ENCODE measurements at regions not wholly inside any gene's neighbourhood (a gene's known extent, or its start where the extent isn't known, plus 50 kb on each side); places are given as distances from the start of the nearest gene placed in this dataset.

GRCh38 chr17:14946481-14946880, 318.6 kb downstream of the PMP22 start:
- DNase-seq (ENCODE audit: low spot score), result no peak

- no peak for DNase-seq (ENCODE audit: low spot score)
Observed at GRCh38 chr17:14942526-14943190, 322.5 kb downstream of the PMP22 start.

GRCh38 chr17:14940938-14941265, 324.2 kb downstream of the PMP22 start:
- no peak for DNase-seq (ENCODE audit: low spot score)

DNA sequence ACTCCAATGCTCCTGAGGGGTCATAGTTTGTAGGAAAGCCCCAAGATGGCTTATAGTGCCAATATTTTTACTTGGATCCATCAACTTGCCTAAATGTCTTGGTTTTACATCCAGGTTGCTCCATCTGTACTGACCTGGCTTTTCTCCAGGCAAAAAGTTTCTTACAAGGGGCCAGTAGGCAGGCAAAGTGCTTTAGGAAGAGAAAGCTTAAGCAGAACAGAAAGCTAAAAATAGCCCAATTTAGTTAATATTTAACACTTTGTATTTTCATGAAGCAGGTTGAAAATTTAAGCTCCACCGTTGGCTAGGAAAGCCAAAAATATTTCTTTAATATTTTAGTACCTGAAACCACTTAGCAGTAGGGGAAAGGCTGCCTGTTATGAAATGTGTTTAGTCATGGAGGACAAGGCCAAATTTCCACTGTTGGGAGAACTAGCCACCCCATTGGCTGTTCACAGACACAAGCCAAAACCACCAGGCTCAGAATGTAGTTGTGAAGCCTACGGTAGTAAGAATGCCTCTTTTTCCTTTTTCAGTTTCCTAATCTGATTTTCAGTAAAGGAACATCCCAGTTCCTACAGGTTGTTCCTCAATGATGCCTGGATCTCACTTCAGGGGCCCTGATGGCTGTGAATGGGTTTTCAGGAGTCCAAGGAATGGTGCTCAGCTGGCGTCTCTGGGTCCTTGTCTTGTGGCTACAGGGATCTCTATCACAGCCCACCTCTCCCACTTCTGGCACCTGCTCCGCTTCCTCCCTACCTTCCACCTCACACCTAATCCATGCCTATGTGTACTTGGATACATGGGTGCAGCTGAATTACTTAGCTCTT, 324.8 kb downstream of the PMP22 start:
- DNase-seq (ENCODE audit: low spot score), result no peak

DNA sequence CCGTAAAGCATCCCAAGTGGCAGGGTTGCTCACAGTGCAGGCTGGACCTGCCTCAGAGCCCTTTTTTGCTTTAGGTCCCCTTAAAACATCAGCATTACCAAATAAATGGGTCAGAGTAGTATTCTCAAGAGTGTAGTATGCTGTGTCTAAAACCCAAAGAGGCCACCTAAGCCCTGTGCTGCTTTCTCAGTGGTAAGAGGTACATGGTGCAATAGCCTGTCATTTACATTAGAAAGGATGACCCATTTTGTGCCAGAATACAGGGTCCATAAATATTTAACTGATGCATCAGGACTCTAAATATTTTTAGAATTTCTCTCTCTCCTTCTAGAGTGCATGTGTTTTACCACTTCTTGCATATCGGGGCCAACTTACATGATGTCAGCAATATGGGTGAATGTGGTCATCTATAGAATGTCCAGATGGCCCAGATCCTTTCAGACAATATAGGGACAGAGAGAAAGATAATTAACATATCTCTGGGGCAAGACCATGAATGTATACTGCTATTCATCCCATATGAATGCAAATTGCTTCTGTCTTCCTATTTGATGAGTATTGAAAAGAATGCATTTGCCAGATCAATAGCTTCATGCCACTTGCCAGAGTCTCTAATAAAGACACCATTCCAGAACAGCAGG, 329.2 kb downstream of the PMP22 start:
- DNase-seq (ENCODE audit: low spot score), result no peak

DNA sequence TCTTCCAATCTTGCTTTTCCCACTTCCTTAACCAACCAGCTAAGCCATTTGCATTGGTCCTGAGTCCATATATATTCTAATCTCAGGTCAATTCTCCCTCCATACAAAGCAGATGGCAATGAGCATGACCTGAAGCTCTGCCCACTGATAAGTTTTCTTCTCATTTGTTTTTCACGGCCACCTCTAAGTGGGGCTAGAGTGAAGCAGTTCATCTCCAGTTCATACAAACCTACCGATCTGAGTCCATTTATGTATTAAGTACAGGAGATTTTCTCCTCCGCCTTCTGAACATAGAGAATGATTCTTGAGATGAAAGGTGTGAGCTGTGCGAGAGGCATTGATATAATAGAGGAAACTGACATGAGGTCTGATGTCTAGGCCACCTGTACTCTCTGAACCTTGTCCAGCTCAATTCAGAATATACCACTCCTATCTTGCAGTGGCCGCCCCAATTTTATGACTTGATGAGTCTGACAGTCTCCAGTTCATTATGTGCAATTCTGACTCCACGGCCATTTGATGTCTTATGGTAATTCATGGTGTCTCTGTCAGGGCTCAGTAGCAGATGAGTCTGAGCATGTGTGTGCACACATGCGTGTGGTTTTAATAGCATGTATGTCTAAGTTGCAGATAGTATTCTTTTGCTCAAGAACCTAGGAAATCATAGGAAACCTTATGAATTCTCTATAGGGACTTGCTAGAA, 329.8 kb downstream of the PMP22 start:
- DNase-seq (ENCODE audit: low spot score), result no peak

GRCh38 chr17:14933676-14934075, 331.4 kb downstream of the PMP22 start:
- DNase-seq (ENCODE audit: low spot score), result no peak

DNA sequence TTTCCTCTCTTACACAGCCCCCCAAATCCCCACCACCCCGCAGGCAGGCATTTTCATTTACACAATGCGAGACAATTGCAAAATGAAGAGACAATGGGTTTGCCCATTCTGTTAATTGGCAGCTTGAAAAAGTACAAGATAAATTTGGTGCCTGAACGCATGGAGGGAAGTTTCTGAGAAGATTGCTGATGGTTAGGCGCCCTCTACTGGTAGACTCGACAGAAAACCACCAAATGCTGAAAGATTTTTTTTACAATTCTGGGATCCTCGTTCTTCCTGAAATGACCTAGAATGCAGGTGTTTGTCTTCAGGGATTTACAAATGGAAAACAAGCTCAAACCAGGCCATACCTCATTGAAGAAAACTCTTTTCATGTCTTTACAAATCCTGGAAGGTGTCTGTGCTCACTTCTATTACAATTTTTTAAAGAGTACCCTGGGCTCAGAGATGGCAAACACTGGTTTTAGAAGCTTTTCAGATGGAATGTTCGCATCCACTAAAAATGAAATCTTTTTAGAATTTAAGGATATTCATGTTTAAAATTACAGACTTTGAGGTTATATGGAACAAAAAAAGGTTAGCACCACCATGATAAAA, 338.5 kb downstream of the PMP22 start:
- DNase-seq (ENCODE audit: low spot score), result peak; percentile 60

- DNase-seq (ENCODE audit: low spot score), result no peak
Observed at GRCh38 chr17:14926073-14926472, 339.1 kb downstream of the PMP22 start.

DNA sequence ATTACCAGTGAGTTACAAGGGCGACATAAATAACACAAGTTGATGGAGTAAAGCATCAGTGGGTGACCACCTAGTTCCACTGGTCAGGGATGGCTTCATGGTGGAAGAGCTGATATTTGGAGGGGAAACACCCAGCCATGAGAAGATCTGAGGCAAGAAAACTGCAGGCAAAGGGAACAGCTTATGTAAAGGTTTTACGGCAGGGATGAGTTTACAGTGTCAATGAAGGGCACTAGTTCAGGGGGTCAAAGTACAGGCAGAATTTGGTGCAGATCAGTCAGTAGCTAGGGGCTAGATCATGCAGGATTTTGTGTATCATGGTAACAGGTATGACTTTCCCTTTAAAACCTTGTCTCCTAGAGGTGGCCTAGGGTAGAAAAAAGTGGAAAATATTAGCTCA, 339.6 kb downstream of the PMP22 start:
- DNase-seq (ENCODE audit: low spot score), result no peak

- no peak for DNase-seq (ENCODE audit: low spot score)
Observed at GRCh38 chr17:14923981-14924380, 341.1 kb downstream of the PMP22 start.

GRCh38 chr17:14922411-14922810, 342.7 kb downstream of the PMP22 start:
- DNase-seq (ENCODE audit: low spot score), result no peak

DNA sequence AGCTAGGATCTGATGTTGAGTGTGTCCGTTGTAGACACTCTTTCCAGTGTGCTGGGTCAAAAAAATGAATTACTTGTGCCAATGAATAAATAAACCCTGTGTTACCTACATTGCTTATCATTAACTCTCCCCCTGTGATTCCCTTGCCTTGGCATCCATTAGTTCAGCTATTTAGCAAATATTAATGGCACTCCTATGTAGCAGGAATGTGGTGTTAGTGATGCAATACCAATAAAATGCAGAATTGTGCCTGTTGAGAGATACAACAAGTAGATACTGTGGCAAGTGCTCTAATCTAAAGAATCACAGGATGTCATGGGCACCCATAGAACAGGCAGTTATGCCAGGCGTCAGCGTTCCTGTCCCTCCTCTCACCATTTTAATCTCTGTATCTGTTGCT, 343.2 kb downstream of the PMP22 start:
- DNase-seq (ENCODE audit: low spot score), result no peak

GRCh38 chr17:14919631-14920213, 345.4 kb downstream of the PMP22 start:
- no peak for DNase-seq (ENCODE audit: low spot score)

GRCh38 chr17:14919094-14919493, 346.0 kb downstream of the PMP22 start:
- no peak for DNase-seq (ENCODE audit: low spot score)

GRCh38 chr17:14918540-14918939, 346.6 kb downstream of the PMP22 start:
- DNase-seq (ENCODE audit: low spot score), result no peak

- DNase-seq (ENCODE audit: low spot score), result no peak
Observed at GRCh38 chr17:14910916-14911315, 354.2 kb downstream of the PMP22 start.

GRCh38 chr17:14904386-14904785, 360.7 kb downstream of the PMP22 start:
- DNase-seq (ENCODE audit: low spot score), result no peak

DNA sequence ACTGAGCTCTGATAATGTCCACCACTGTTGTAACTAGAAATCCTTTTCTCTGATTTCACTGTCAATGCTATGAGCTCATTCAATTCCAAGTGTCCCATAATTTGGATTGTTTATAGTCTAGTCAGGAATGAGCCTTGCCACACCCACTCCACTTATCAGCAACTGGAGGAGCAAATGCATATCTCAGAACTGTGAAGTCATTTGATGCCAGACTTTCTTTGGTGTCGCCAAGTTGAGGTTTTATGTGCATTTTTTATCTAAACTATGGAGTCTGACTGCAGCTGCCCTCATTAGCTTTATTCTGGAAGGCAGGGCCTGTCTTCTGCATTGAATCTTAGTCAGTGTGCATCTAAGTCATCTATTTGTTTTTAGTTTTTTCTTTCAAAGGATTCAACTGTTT, 361.3 kb downstream of the PMP22 start:
- DNase-seq (ENCODE audit: low spot score), result no peak

DNA sequence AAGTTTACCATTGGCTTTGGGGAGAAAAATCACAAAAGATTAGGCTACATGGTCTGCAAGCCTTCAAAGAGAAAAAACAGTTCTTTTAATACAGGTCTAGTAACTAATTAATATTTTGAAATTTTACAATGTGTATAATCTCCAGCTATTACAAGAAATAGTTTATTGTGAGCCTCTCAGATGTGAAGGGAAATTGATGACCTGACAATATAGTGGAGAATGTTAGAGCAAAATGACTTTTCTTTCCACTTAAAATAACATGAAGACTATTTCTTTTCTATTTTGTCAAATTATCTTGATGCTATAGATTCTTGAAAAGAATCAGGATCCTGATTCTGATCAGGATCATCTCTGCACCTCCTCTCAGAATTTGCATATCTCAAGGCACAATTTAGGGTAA, 362.3 kb downstream of the PMP22 start:
- no peak for DNase-seq (ENCODE audit: low spot score)

GRCh38 chr17:14902297-14902696, 362.8 kb downstream of the PMP22 start:
- DNase-seq (ENCODE audit: low spot score), result no peak

- DNase-seq (ENCODE audit: low spot score), result no peak
Observed at GRCh38 chr17:14901376-14901775, 363.8 kb downstream of the PMP22 start.

Measured in CD4-positive, alpha-beta T cell treated with Interleukin-6 at 100 ng/mL for 8 hours (primary cell).